IMR-90 (cell line): ENCODE measurements at regions not wholly inside any gene's neighbourhood (a gene's known extent, or its start where the extent isn't known, plus 50 kb on each side); places are given as distances from the start of the nearest gene placed in this dataset.
A peak's percentile ranks its signal among the peaks of the same experiment; 100 is the strongest.

Experiments used
- ATAC-seq: fragments of 200-7000 bp; cut with Tn5 transposase; 2 replicates; pipeline ENCODE4 v1.9.1; 2020; ENCODE audit warnings: low read depth, mild to moderate bottlenecking, moderate library complexity
- BruUV-seq: library from RNA; stranded (reverse); fragments of 400-500 nt; replicated peaks from 2 replicates; lab custom pipeline; 2021; lab: Mats Ljungman, UMichigan
- CTCF ChIA-PET: fragments of 300-600 bp; formaldehyde crosslinking; extraction: SDS; loops from one replicate; lab custom pipeline; 2021; ENCODE audit warnings: antibody characterized with exemption; lab: Yijun Ruan, JAX
- POLR2A ChIA-PET: fragments of 300-600 bp; sonication (Branson Sonifier 250); formaldehyde crosslinking; loops from one replicate; lab custom pipeline; 2022; ENCODE audit warnings: antibody characterized with exemption; ENCODE audit not compliant: unreplicated experiment; lab: Charles Lee
- DNase-seq: peaks from one replicate; pipeline ENCODE4 v3.0.0; 2013
- H2AFZ ChIP-seq: replicated peaks from 2 replicates; pipeline ENCODE3; 2013; ENCODE audit warnings: low read length, mild to moderate bottlenecking; ENCODE audit not compliant: poor library complexity
- H2AK5ac ChIP-seq: 2 replicates; pipeline ENCODE4 v1.6.1; 2013; ENCODE audit warnings: low read depth, low read length, inconsistent platforms
- H2AK9ac ChIP-seq: replicated peaks from 2 replicates; pipeline ENCODE3; 2013; ENCODE audit warnings: mild to moderate bottlenecking, low read depth, low read length, moderate library complexity; ENCODE audit not compliant: poor library complexity
- H2BK120ac ChIP-seq: 2 replicates; pipeline ENCODE4 v1.6.1; 2013; ENCODE audit warnings: low read depth, low read length, inconsistent platforms
- H2BK15ac ChIP-seq: 3 replicates; pipeline ENCODE4 v1.6.1; 2013; ENCODE audit warnings: low read depth, low read length, inconsistent platforms
- H2BK20ac ChIP-seq: 2 replicates; pipeline ENCODE4 v1.6.1; 2013; ENCODE audit warnings: low read depth, mild to moderate bottlenecking, inconsistent platforms, low read length, moderate library complexity
- H2BK5ac ChIP-seq: 2 replicates; pipeline ENCODE4 v1.6.1; 2013; ENCODE audit warnings: mild to moderate bottlenecking, low read depth, low read length, inconsistent platforms; ENCODE audit not compliant: poor library complexity, severe bottlenecking
- H3K14ac ChIP-seq: replicated peaks from 2 replicates; pipeline ENCODE4 v1.6.1; 2013; ENCODE audit warnings: low read depth, low read length, inconsistent platforms
- H3K18ac ChIP-seq: 2 replicates; pipeline ENCODE4 v1.6.1; 2013; ENCODE audit warnings: low read depth, low read length, control low read depth
- H3K23ac ChIP-seq: 2 replicates; pipeline ENCODE4 v1.6.1; 2013; ENCODE audit warnings: low read depth, low read length, inconsistent platforms
- H3K27ac ChIP-seq: 2 replicates; pipeline ENCODE4 v1.5.1; 2013; ENCODE audit warnings: mild to moderate bottlenecking, control low read depth, low read length; ENCODE audit not compliant: insufficient read depth
- H3K27me3 ChIP-seq: 2 replicates; pipeline ENCODE4 v1.6.1; 2013; ENCODE audit warnings: low read length; ENCODE audit not compliant: control insufficient read depth, insufficient read depth
- H3K36me3 ChIP-seq: 2 replicates; pipeline ENCODE4 v1.6.1; 2013; ENCODE audit warnings: low read length, mixed read lengths; ENCODE audit not compliant: control insufficient read depth, insufficient read depth
- H3K4ac ChIP-seq: 2 replicates; pipeline ENCODE4 v1.6.1; 2013; ENCODE audit warnings: low read depth, low read length, inconsistent platforms
- H3K4me1 ChIP-seq: 2 replicates; pipeline ENCODE4 v1.6.1; 2013; ENCODE audit warnings: low read length, mixed read lengths; ENCODE audit not compliant: control insufficient read depth, insufficient read depth
- H3K4me2 ChIP-seq: 2 replicates; pipeline ENCODE4 v1.6.1; 2013; ENCODE audit warnings: low read depth, mild to moderate bottlenecking, control low read depth, low read length, moderate library complexity
- H3K4me3 ChIP-seq: 2 replicates; pipeline ENCODE4 v1.5.1; 2013; ENCODE audit warnings: low read depth, mild to moderate bottlenecking, control low read depth, low read length, moderate library complexity; ENCODE audit not compliant: insufficient read depth
- H3K56ac ChIP-seq: 2 replicates; pipeline ENCODE4 v1.6.1; 2013; ENCODE audit warnings: low read length, inconsistent platforms; ENCODE audit not compliant: insufficient read depth; ENCODE audit errors: extremely low read depth
- H3K79me1 ChIP-seq, 2 experiments: 2 replicates each; pipeline ENCODE4 v1.6.1; 2013; ENCODE audit warnings: low read length in 2 of 2, inconsistent platforms in 1 of 2, low read depth in 1 of 2
- H3K9ac ChIP-seq: 2 replicates; pipeline ENCODE4 v1.6.1; 2013; ENCODE audit warnings: low read depth, low read length, control low read depth
- H3K9me1 ChIP-seq: 2 replicates; pipeline ENCODE4 v1.6.1; 2013; ENCODE audit warnings: low read length, inconsistent platforms; ENCODE audit not compliant: insufficient read depth
- H3K9me3 ChIP-seq: 2 replicates; pipeline ENCODE4 v1.6.1; 2013; ENCODE audit warnings: low read length; ENCODE audit not compliant: control insufficient read depth, insufficient read depth
- H4K20me1 ChIP-seq: 2 replicates; pipeline ENCODE4 v1.6.1; 2013; ENCODE audit warnings: low read length, inconsistent platforms; ENCODE audit not compliant: insufficient read depth
- H4K5ac ChIP-seq: 2 replicates; pipeline ENCODE4 v1.6.1; 2013; ENCODE audit warnings: mild to moderate bottlenecking, low read depth, low read length, control low read depth
- H4K8ac ChIP-seq, 2 experiments: 2 replicates each; pipeline ENCODE4 v1.6.1; 2013; ENCODE audit warnings: low read depth in 2 of 2, low read length in 2 of 2, control low read depth in 1 of 2, inconsistent platforms in 1 of 2
- H4K91ac ChIP-seq: 2 replicates; pipeline ENCODE4 v1.6.1; 2013; ENCODE audit warnings: low read depth, low read length, inconsistent platforms; ENCODE audit not compliant: insufficient read depth
- BHLHE40 ChIP-seq: fragments of 150-350 bp; IDR thresholded peaks from 2 replicates; pipeline ENCODE4 v1.6.1; 2016; ENCODE audit warnings: mild to moderate bottlenecking, low read depth, low read length
- CEBPB ChIP-seq: IDR thresholded peaks from 2 replicates; pipeline ENCODE4 v1.6.1; 2012; ENCODE audit warnings: low read depth, low read length, improper control_type of control experiment
- CHD1 ChIP-seq: IDR thresholded peaks from 2 replicates; pipeline ENCODE4 v1.6.1; 2012; ENCODE audit warnings: low read depth, low read length, improper control_type of control experiment
- CTCF ChIP-seq: conservative IDR thresholded peaks from 2 replicates; pipeline ENCODE4 v1.5.1; 2012; ENCODE audit warnings: mild to moderate bottlenecking, low read depth, low read length, improper control_type of control experiment
- ELK1 ChIP-seq: fragments of 150-350 bp; IDR thresholded peaks from 2 replicates; pipeline ENCODE4 v1.6.1; 2016; ENCODE audit warnings: low read depth, mild to moderate bottlenecking, low read length, moderate library complexity, borderline replicate concordance
- FOS ChIP-seq: fragments of 150-350 bp; IDR thresholded peaks from 2 replicates; pipeline ENCODE4 v1.6.1; 2016; ENCODE audit warnings: low read depth, low read length
- MAFK ChIP-seq: IDR thresholded peaks from 2 replicates; pipeline ENCODE4 v1.6.1; 2012; ENCODE audit warnings: low read depth, low read length, improper control_type of control experiment
- MAZ ChIP-seq: IDR thresholded peaks from 2 replicates; pipeline ENCODE4 v1.6.1; 2012; ENCODE audit warnings: low read depth, mild to moderate bottlenecking, low read length, improper control_type of control experiment, moderate library complexity, borderline replicate concordance
- MXI1 ChIP-seq: IDR thresholded peaks from 2 replicates; pipeline ENCODE4 v1.6.1; 2012; ENCODE audit warnings: low read depth, mild to moderate bottlenecking, low read length, moderate library complexity, borderline replicate concordance
- NFE2L2 ChIP-seq: fragments of 150-350 bp; IDR thresholded peaks from 2 replicates; pipeline ENCODE4 v1.6.1; 2016; ENCODE audit warnings: low read depth, mild to moderate bottlenecking, low read length
- POLR2A ChIP-seq: IDR thresholded peaks from 2 replicates; pipeline ENCODE4 v1.6.1; 2012; ENCODE audit warnings: mild to moderate bottlenecking, low read depth, low read length
- RAD21 ChIP-seq: IDR thresholded peaks from 2 replicates; pipeline ENCODE4 v1.6.1; 2012; ENCODE audit warnings: low read length, improper control_type of control experiment
- RCOR1 ChIP-seq: IDR thresholded peaks from 2 replicates; pipeline ENCODE4 v1.6.1; 2012; ENCODE audit warnings: mild to moderate bottlenecking, low read length, improper control_type of control experiment; ENCODE audit not compliant: insufficient replicate concordance
- RFX5 ChIP-seq: IDR thresholded peaks from 2 replicates; pipeline ENCODE4 v1.8.0; 2012; ENCODE audit warnings: low read depth, mild to moderate bottlenecking, low read length, moderate library complexity
- SMC3 ChIP-seq: fragments of 150-350 bp; IDR thresholded peaks from 2 replicates; pipeline ENCODE4 v1.6.1; 2016; ENCODE audit warnings: low read depth, mild to moderate bottlenecking, antibody characterized with exemption, low read length, moderate library complexity
- WGBS, 2 experiments: methylation state at CpG; one replicate each; pipeline versions ENCODE4 v1.1.5 to v1.1.7; 2013; ENCODE audit warnings: missing lambda C conversion rate in 2 of 2; ENCODE audit not compliant: insufficient read length in 1 of 2; ENCODE audit errors: extremely low coverage in 2 of 2; 5-methylcytosine and 5-hydroxymethylcytosine counted together
- dilution Hi-C: fragments of 300-500 bp; cut with HindIII; formaldehyde crosslinking; loops from one replicate; pipeline ENCODE4 v1.14.3; 2018; ENCODE audit warnings: low sequenced_read_pairs; ENCODE audit not compliant: unreplicated experiment
- in situ Hi-C: fragments of 300-500 bp; cut with MboI; formaldehyde crosslinking; loops from 3 replicates; pipeline ENCODE4 v1.14.3; 2019; ENCODE audit warnings: low sequenced_read_pairs, inconsistent platforms, mixed read lengths
- intact Hi-C: fragments of 100-400 bp; cut with micrococcal nuclease; formaldehyde crosslinking; loops from 2 replicates; pipeline ENCODE4 v1.10.0; 2022
- TF ChIP-seq, protein P1 (sequence below): fragments of 150-350 bp; IDR thresholded peaks from 2 replicates; pipeline ENCODE4 v1.6.1; 2017; ENCODE audit warnings: mild to moderate bottlenecking, antibody characterized with exemption, low read length, low read depth

DNA sequence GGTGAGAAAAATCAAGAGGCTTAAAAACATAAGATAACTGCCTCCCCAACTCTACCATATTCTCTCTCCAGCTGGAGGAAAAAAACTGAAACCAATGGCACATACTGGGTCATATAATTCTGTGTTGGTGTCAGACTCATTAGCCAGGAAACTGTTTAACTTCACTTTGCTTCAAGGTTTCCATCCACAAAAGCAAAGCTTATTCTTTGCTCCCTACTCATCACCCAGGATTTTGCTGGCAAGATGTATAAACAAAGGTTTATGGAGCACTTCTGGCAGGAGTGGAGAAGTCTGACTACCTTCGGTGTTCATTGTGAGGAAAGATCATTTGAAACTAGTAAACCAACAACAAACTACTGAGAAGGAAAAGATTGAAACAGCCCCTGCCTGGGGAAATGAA lies 197.5 kb upstream of the SERP2 start:
- H3K9me1 ChIP-seq: peaks cover 8% of the 10 kb centered on the region
- no peak overlapping the region for H2AK9ac ChIP-seq
- H4K91ac ChIP-seq: no peak overlapping the region
- no CpG with 5 or more reads among the region's 1 CpG for WGBS, 2 experiments
- H3K4me3 ChIP-seq: no peak overlapping the region
- TF ChIP-seq RAD21 (no peak), CHD1 (no peak), MAFK (no peak), SMC3 (no peak), MXI1 (no peak), RCOR1 (no peak), BHLHE40 (no peak), CTCF (no peak), MAZ (no peak), NFE2L2 (no peak), POLR2A (no peak), FOS (no peak), RFX5 (no peak), CEBPB (no peak), ELK1 (no peak)
- TF ChIP-seq, protein P1, sequence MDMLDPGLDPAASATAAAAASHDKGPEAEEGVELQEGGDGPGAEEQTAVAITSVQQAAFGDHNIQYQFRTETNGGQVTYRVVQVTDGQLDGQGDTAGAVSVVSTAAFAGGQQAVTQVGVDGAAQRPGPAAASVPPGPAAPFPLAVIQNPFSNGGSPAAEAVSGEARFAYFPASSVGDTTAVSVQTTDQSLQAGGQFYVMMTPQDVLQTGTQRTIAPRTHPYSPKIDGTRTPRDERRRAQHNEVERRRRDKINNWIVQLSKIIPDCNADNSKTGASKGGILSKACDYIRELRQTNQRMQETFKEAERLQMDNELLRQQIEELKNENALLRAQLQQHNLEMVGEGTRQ: no peak
- H2BK120ac ChIP-seq: 0 out of 2 replicates have a peak overlapping the region, but pooled peaks have one; percentile 1
- no peak overlapping the region for H3K9ac ChIP-seq
- no peak overlapping the region for H2AFZ ChIP-seq
- H2BK5ac ChIP-seq: no peak overlapping the region
- no peak overlapping the region for H3K14ac ChIP-seq
- 0 out of 2 replicates have a peak overlapping the region, but pooled peaks have one; percentile 3 for H2BK20ac ChIP-seq
- no peaks in the 10 kb centered on the region for H3K79me1 ChIP-seq
- H3K18ac ChIP-seq: no peak overlapping the region
- dilution Hi-C loops (no loop called here), in situ Hi-C loops (no loop called here), intact Hi-C loops (no loop called here)
- H3K4ac ChIP-seq: no peak overlapping the region
- BruUV-seq: no TSS peak
- no peak overlapping the region for H2BK15ac ChIP-seq
- no peak overlapping the region for H3K23ac ChIP-seq
- peak; percentile 41 for DNase-seq
- ChIA-PET CTCF (interaction anchor here (0.7 kb wide), 1 partner anchor 108 kb away, joined by 3 read pairs; no protein-coding TSS in a partner anchor), POLR2A (no interaction called here)
- no peaks in the 10 kb centered on the region for H3K9me3 ChIP-seq
- H3K27ac ChIP-seq: no peak overlapping the region
- no peak overlapping the region for H3K56ac ChIP-seq
- no peaks in the 10 kb centered on the region for H3K36me3 ChIP-seq
- H4K8ac ChIP-seq: no peak overlapping the region
- no peak overlapping the region for H2AK5ac ChIP-seq
- no peak overlapping the region for H3K4me2 ChIP-seq
- peaks cover 13% of the 10 kb centered on the region for H3K4me1 ChIP-seq
- no peak overlapping the region; the same call in 1 of the 2 replicates for H4K5ac ChIP-seq
- no peak for ATAC-seq
- no peaks in the 10 kb centered on the region for H4K20me1 ChIP-seq
- H3K27me3 ChIP-seq: no peaks in the 10 kb centered on the region
